ENCODE measurements at regions not wholly inside any gene's neighbourhood (a gene's known extent, or its start where the extent isn't known, plus 50 kb on each side); places are given as distances from the start of the nearest gene placed in this dataset.

- TF ChIP-seq SIN3A (IDR thresholded peaks at IDR 0.05; ENCODE audit: borderline replicate concordance, insufficient read depth, low read length) (no peak), POLR2AphosphoS5 (IDR thresholded peaks at IDR 0.05; ENCODE audit: low read depth, low read length) (no peak), TAF1 (IDR thresholded peaks at IDR 0.05; ENCODE audit: borderline replicate concordance, insufficient read depth, low read length) (no peak), FOXP2 (optimal IDR thresholded peaks at IDR 0.05; ENCODE audit: borderline replicate concordance, extremely low read depth, extremely low read length, insufficient read depth) (no peak), REST (IDR thresholded peaks at IDR 0.05; ENCODE audit: insufficient read depth in 1 of 2, low read depth in 2 of 2, low read length in 2 of 2) (no peak)
Measured at GRCh38 chr15:97177151-97177577, 783.3 kb upstream of the ARRDC4 start.

- TF ChIP-seq REST (IDR thresholded peaks at IDR 0.05; ENCODE audit: insufficient read depth in 1 of 2, low read depth in 2 of 2, low read length in 2 of 2) (no peak), TAF1 (IDR thresholded peaks at IDR 0.05; ENCODE audit: borderline replicate concordance, insufficient read depth, low read length) (no peak), FOXP2 (optimal IDR thresholded peaks at IDR 0.05; ENCODE audit: borderline replicate concordance, extremely low read depth, extremely low read length, insufficient read depth) (no peak), POLR2AphosphoS5 (IDR thresholded peaks at IDR 0.05; ENCODE audit: low read depth, low read length) (no peak)
Measured at GRCh38 chr15:97182581-97182980, 777.9 kb upstream of the ARRDC4 start.

GRCh38 chr15:97189162-97189780 lies 771.2 kb upstream of the ARRDC4 start:
- TF ChIP-seq TAF1 (IDR thresholded peaks at IDR 0.05; ENCODE audit: borderline replicate concordance, insufficient read depth, low read length) (no peak), POLR2AphosphoS5 (IDR thresholded peaks at IDR 0.05; ENCODE audit: low read depth, low read length) (no peak), REST (IDR thresholded peaks at IDR 0.05; ENCODE audit: insufficient read depth in 1 of 2, low read depth in 2 of 2, low read length in 2 of 2) (no peak), SIN3A (IDR thresholded peaks at IDR 0.05; ENCODE audit: borderline replicate concordance, insufficient read depth, low read length) (no peak), FOXP2 (optimal IDR thresholded peaks at IDR 0.05; ENCODE audit: borderline replicate concordance, extremely low read depth, extremely low read length, insufficient read depth) (no peak)

- TF ChIP-seq POLR2AphosphoS5 (IDR thresholded peaks at IDR 0.05; ENCODE audit: low read depth, low read length) (no peak), FOXP2 (optimal IDR thresholded peaks at IDR 0.05; ENCODE audit: borderline replicate concordance, extremely low read depth, extremely low read length, insufficient read depth) (no peak), REST (IDR thresholded peaks at IDR 0.05; ENCODE audit: insufficient read depth in 1 of 2, low read depth in 2 of 2, low read length in 2 of 2) (no peak), TAF1 (IDR thresholded peaks at IDR 0.05; ENCODE audit: borderline replicate concordance, insufficient read depth, low read length) (no peak), SIN3A (IDR thresholded peaks at IDR 0.05; ENCODE audit: borderline replicate concordance, insufficient read depth, low read length) (no peak)
Measured at GRCh38 chr15:97194750-97195149, 765.8 kb upstream of the ARRDC4 start.

Measured in PFSK-1 (cell line).